SK-N-SH treated with all-trans-retinoic acid at 6 μM for 48 hours (cell line): ENCODE measurements at regions not wholly inside any gene's neighbourhood (a gene's known extent, or its start where the extent isn't known, plus 50 kb on each side); places are given as distances from the start of the nearest gene placed in this dataset.

Source experiments
- ATAC-seq: fragments of 200-7000 bp; cut with Tn5 transposase; 3 replicates; pipeline ENCODE4 v1.9.1; 2020; ENCODE audit warnings: mild to moderate bottlenecking, moderate library complexity
- ARNTL ChIP-seq: fragments of 450-650 bp; formaldehyde crosslinking; IDR thresholded peaks from 2 replicates; pipeline ENCODE4 v1.5.0; 2020; ENCODE audit warnings: low read depth, mild to moderate bottlenecking, moderate library complexity, borderline replicate concordance
- BACH2 ChIP-seq: fragments of 250-450 bp; sonication (Bioruptor Pico); IDR thresholded peaks from 2 replicates; pipeline ENCODE4 v1.9.0; 2021; ENCODE audit warnings: mild to moderate bottlenecking, borderline replicate concordance
- CREB5 ChIP-seq: fragments of 250-450 bp; sonication (Bioruptor Pico); IDR thresholded peaks from 2 replicates; pipeline ENCODE4 v1.5.1; 2020; ENCODE audit warnings: low read depth, mild to moderate bottlenecking, moderate library complexity
- CSRNP3 ChIP-seq: fragments of 250-450 bp; sonication (Bioruptor Pico); IDR thresholded peaks from 2 replicates; pipeline ENCODE4 v1.5.1; 2021; ENCODE audit warnings: mild to moderate bottlenecking, moderate library complexity
- ESRRG ChIP-seq: fragments of 250-450 bp; sonication (Bioruptor Pico); IDR thresholded peaks from 2 replicates; pipeline ENCODE4 v1.6.1; 2021; ENCODE audit warnings: mild to moderate bottlenecking
- GLIS3 ChIP-seq: fragments of 250-450 bp; sonication (Bioruptor Pico); IDR thresholded peaks from 2 replicates; pipeline ENCODE4 v1.5.0; 2020; ENCODE audit warnings: mild to moderate bottlenecking, moderate library complexity
- ISL1 ChIP-seq: fragments of 250-450 bp; sonication (Bioruptor Pico); IDR thresholded peaks from 2 replicates; pipeline ENCODE4 v2.1.2; 2022; ENCODE audit warnings: mild to moderate bottlenecking, moderate library complexity
- OSR1 ChIP-seq: fragments of 250-450 bp; sonication (Bioruptor Pico); IDR thresholded peaks from 2 replicates; pipeline ENCODE4 v1.8.0; 2022; ENCODE audit warnings: moderate library complexity, mild to moderate bottlenecking, inconsistent platforms
- PATZ1 ChIP-seq: fragments of 250-450 bp; sonication (Bioruptor Pico); IDR thresholded peaks from 2 replicates; pipeline ENCODE4 v1.8.0; 2020; ENCODE audit warnings: mild to moderate bottlenecking, moderate library complexity, borderline replicate concordance
- POU6F1 ChIP-seq: fragments of 250-450 bp; sonication (Bioruptor Pico); IDR thresholded peaks from 2 replicates; pipeline ENCODE4 v1.8.0; 2021; ENCODE audit warnings: low read depth, mild to moderate bottlenecking, moderate library complexity, borderline replicate concordance
- PPARA ChIP-seq: fragments of 250-450 bp; sonication (Bioruptor Pico); IDR thresholded peaks from 2 replicates; pipeline ENCODE4 v1.5.0; 2020; ENCODE audit warnings: mild to moderate bottlenecking, borderline replicate concordance
- SNAI2 ChIP-seq: fragments of 250-450 bp; sonication (Bioruptor Pico); IDR thresholded peaks from 2 replicates; pipeline ENCODE4 v1.5.0; 2020; ENCODE audit warnings: mild to moderate bottlenecking, moderate library complexity
- TCF4 ChIP-seq: fragments of 250-450 bp; sonication (Bioruptor Pico); IDR thresholded peaks from 2 replicates; pipeline ENCODE4 v1.8.0; 2021; ENCODE audit warnings: mild to moderate bottlenecking, moderate library complexity, borderline replicate concordance
- ZC3H10 ChIP-seq: fragments of 250-450 bp; sonication (Bioruptor Pico); IDR thresholded peaks from 2 replicates; pipeline ENCODE4 v1.5.1; 2021; ENCODE audit warnings: mild to moderate bottlenecking, moderate library complexity
- ZFP3 ChIP-seq: fragments of 250-450 bp; sonication (Bioruptor Pico); IDR thresholded peaks from 2 replicates; pipeline ENCODE4 v1.5.0; 2020; ENCODE audit warnings: mild to moderate bottlenecking, moderate library complexity
- ZFP30 ChIP-seq: fragments of 450-650 bp; formaldehyde crosslinking; IDR thresholded peaks from 2 replicates; pipeline ENCODE4 v1.5.0; 2022; ENCODE audit warnings: mild to moderate bottlenecking, moderate library complexity
- ZNF565 ChIP-seq: fragments of 450-650 bp; formaldehyde crosslinking; conservative IDR thresholded peaks from 2 replicates; pipeline ENCODE4 v1.5.0; 2020; ENCODE audit warnings: low read depth, mild to moderate bottlenecking, moderate library complexity
- ZNF70 ChIP-seq: fragments of 450-650 bp; formaldehyde crosslinking; IDR thresholded peaks from 2 replicates; pipeline ENCODE4 v1.5.0; 2020; ENCODE audit warnings: mild to moderate bottlenecking, moderate library complexity
- ZNF8 ChIP-seq: fragments of 450-650 bp; formaldehyde crosslinking; IDR thresholded peaks from 2 replicates; pipeline ENCODE4 v1.5.0; 2020; ENCODE audit warnings: mild to moderate bottlenecking, moderate library complexity
- TF ChIP-seq, protein P1 (sequence below): fragments of 250-450 bp; sonication (Bioruptor Pico); IDR thresholded peaks from 2 replicates; pipeline ENCODE4 v1.5.0; 2020; ENCODE audit warnings: mild to moderate bottlenecking, moderate library complexity

- TF ChIP-seq BACH2 (CRISPR knock-in tag) (no peak), GLIS3 (CRISPR knock-in tag) (no peak), ZFP3 (CRISPR knock-in tag) (no peak), PATZ1 (CRISPR knock-in tag) (no peak), TCF4 (CRISPR knock-in tag) (no peak), CSRNP3 (CRISPR knock-in tag) (no peak), CREB5 (CRISPR knock-in tag) (no peak), ZNF565 (CRISPR knock-in tag) (no peak), SNAI2 (CRISPR knock-in tag) (no peak), ISL1 (CRISPR knock-in tag) (no peak), ZNF70 (CRISPR knock-in tag) (no peak), ARNTL (CRISPR knock-in tag) (no peak), ZC3H10 (no peak), ESRRG (CRISPR knock-in tag) (no peak), ZNF8 (CRISPR knock-in tag) (no peak), OSR1 (CRISPR knock-in tag) (no peak), POU6F1 (no peak), PPARA (CRISPR knock-in tag) (no peak)
- TF ChIP-seq, protein P1, sequence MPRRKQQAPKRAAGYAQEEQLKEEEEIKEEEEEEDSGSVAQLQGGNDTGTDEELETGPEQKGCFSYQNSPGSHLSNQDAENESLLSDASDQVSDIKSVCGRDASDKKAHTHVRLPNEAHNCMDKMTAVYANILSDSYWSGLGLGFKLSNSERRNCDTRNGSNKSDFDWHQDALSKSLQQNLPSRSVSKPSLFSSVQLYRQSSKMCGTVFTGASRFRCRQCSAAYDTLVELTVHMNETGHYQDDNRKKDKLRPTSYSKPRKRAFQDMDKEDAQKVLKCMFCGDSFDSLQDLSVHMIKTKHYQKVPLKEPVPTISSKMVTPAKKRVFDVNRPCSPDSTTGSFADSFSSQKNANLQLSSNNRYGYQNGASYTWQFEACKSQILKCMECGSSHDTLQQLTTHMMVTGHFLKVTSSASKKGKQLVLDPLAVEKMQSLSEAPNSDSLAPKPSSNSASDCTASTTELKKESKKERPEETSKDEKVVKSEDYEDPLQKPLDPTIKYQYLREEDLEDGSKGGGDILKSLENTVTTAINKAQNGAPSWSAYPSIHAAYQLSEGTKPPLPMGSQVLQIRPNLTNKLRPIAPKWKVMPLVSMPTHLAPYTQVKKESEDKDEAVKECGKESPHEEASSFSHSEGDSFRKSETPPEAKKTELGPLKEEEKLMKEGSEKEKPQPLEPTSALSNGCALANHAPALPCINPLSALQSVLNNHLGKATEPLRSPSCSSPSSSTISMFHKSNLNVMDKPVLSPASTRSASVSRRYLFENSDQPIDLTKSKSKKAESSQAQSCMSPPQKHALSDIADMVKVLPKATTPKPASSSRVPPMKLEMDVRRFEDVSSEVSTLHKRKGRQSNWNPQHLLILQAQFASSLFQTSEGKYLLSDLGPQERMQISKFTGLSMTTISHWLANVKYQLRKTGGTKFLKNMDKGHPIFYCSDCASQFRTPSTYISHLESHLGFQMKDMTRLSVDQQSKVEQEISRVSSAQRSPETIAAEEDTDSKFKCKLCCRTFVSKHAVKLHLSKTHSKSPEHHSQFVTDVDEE (CRISPR knock-in tag) = no peak
- TF ChIP-seq, all 23 proteins: peak for 0
- ATAC-seq = no peak
These were observed 223.6 kb upstream of the SETMAR start for GRCh38 chr3:4079339-4080195.

DNA sequence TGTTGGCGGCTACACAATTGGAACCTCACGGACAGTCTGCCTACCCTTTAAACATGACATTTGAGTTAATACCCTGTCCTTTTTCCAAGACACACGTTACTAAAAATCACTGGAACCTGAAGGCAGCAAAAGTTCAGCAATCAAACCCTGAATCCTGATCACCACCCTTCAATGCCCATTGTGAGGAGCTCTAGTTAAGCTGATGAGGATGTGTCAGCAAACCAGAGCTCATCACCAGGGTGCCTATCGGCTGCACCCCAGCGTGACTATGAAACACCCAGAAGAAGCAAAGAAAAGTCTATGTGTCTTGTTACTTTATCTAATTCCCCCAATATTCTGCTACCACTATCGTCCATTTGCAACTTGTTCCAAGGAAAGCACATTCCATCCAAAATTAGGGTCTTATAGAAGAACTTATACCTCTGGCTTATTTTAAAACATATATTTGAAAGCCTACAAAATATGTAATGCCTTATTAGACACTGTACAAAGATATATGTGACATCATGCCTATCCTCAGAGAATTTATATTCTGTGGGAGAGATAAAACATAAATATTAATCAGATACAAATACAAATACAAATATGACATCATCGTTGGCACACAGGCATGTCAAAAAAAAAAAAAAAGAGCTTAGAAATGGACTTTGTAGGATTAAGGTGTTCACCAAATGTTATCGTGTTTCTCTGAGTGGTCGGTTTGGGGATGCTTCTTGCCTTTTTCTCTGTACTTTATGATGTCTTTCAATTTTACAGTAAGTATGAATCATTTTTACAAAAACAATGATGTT, 219.7 kb upstream of the SETMAR start:
- TF ChIP-seq PATZ1 (CRISPR knock-in tag) (no peak), GLIS3 (CRISPR knock-in tag) (no peak), CREB5 (CRISPR knock-in tag) (no peak), OSR1 (CRISPR knock-in tag) (no peak), ZFP30 (CRISPR knock-in tag) (no peak)
- TF ChIP-seq, protein P1 (CRISPR knock-in tag) = no peak
- ATAC-seq = no peak
